ENCODE measurements at regions not wholly inside any gene's neighbourhood (a gene's known extent, or its start where the extent isn't known, plus 50 kb on each side); places are given as distances from the start of the nearest gene placed in this dataset.
A peak's percentile ranks its signal among the peaks of the same experiment; 100 is the strongest.

DNA sequence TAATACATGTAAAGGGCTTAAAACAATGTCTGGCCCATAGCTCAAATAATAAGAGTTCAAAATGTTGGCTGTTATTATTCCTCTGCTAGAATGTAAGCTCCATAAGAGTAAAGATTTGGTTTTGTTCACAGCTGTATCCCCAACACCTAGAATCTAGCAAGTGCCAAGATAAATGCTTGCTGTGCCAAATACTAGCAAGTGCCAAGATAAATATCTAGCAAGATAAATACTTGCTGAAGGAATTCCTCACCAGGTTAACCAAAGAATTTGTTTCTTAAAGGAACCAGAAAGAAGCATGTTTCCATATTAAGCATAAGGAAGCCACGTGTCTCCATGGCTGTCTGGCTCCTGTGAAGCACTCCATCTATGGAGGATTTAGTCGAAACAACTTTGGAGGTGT lies 235.2 kb upstream of the SP4 start:
- H3K23ac ChIP-seq (ENCODE audit: low read depth, low read length, poor library complexity) = no peak overlapping the region
- H2AFZ ChIP-seq (ENCODE audit: low read length) = no peak overlapping the region
- H3K79me1 ChIP-seq (ENCODE audit: low read depth, low read length) = no peaks in the 10 kb centered on the region
- H3K9me3 ChIP-seq (replicated peaks in 1 of 2; ENCODE audit: control insufficient read depth in 2 of 2, insufficient read depth in 1 of 2, low read depth in 1 of 2, low read length in 2 of 2) = no peaks in the 10 kb centered on the region
- no peak overlapping the region for H3K4ac ChIP-seq (ENCODE audit: low read length)
- WGBS, 2 donors (ENCODE audit: extremely low coverage in 2 of 2, insufficient read length in 2 of 2, insufficient replicate concordance in 1 of 2) = no CpG with 5 or more reads among the region's 2 CpGs
- no peak overlapping the region for H3K27ac ChIP-seq (replicated peaks; ENCODE audit: low read length)
- H2BK15ac ChIP-seq (ENCODE audit: low read length) = no peak overlapping the region
- no peak overlapping the region for H2BK12ac ChIP-seq (ENCODE audit: low read length)
- DNase-seq (ENCODE audit: low spot score) = no peak
- no peak overlapping the region for H4K8ac ChIP-seq (ENCODE audit: low read depth, low read length)
- peaks cover 12 to 13% of the 10 kb centered on the region in 2 donors for H3K4me1 ChIP-seq (ENCODE audit: control insufficient read depth in 2 of 2, insufficient read depth in 1 of 2, low read depth in 1 of 2, low read length in 2 of 2)
- no peak overlapping the region for H3K18ac ChIP-seq (ENCODE audit: low read length)
- no peak overlapping the region for H3K4me2 ChIP-seq (ENCODE audit: insufficient read depth, low read length, poor library complexity, severe bottlenecking)
- no peak overlapping the region for H2AK5ac ChIP-seq (ENCODE audit: low read depth, low read length)
- no peaks in the 10 kb centered on the region for H3K36me3 ChIP-seq (replicated peaks in 1 of 2; ENCODE audit: control insufficient read depth in 2 of 2, insufficient read depth in 2 of 2, low read length in 2 of 2)
- H4K91ac ChIP-seq (ENCODE audit: low read depth, low read length, poor library complexity) = no peak overlapping the region
- H2BK5ac ChIP-seq (ENCODE audit: low read length) = no peak overlapping the region
- H3K27me3 ChIP-seq (ENCODE audit: control insufficient read depth in 3 of 3, insufficient read depth in 3 of 3, low read depth in 1 of 3, low read length in 3 of 3) = no peaks in the 10 kb centered on the region
- H3K14ac ChIP-seq (ENCODE audit: low read length) = no peak overlapping the region
- H3K4me3 ChIP-seq (ENCODE audit: low read length in 2 of 2) = no peak overlapping the region
- H2BK120ac ChIP-seq (ENCODE audit: low read depth, low read length) = no peak overlapping the region
- H3K9ac ChIP-seq (ENCODE audit: low read depth, low read length, poor library complexity) = no peak overlapping the region

DNA sequence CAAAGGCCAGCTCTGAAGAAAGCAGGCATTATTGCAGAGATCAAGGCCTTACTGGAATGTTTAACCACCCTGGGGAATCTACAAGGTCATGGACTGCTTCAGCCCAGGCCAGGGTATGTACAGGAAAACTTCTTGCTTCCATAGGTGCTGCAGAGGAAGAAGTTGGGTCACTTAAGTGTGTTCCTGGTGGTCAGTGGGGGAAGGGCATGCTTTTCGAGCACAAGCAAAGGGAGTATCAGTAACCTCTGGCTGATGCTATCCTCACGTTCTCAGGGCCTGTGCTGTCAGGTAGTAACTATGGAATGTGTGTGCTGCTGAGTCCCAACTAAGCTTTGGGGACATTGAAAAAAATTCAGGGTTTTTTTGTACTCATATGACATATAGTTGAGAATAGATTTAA lies 234.0 kb upstream of the SP4 start:
- H4K91ac ChIP-seq (ENCODE audit: low read depth, low read length, poor library complexity) = no peak overlapping the region
- H3K27ac ChIP-seq (replicated peaks; ENCODE audit: low read length) = no peak overlapping the region
- no peak overlapping the region for H3K4me2 ChIP-seq (ENCODE audit: insufficient read depth, low read length, poor library complexity, severe bottlenecking)
- no peaks in the 10 kb centered on the region for H3K27me3 ChIP-seq (ENCODE audit: control insufficient read depth in 3 of 3, insufficient read depth in 3 of 3, low read depth in 1 of 3, low read length in 3 of 3)
- no peaks in the 10 kb centered on the region for H3K36me3 ChIP-seq (replicated peaks in 1 of 2; ENCODE audit: control insufficient read depth in 2 of 2, insufficient read depth in 2 of 2, low read length in 2 of 2)
- no peak overlapping the region for H2BK5ac ChIP-seq (ENCODE audit: low read length)
- no peak overlapping the region for H2BK120ac ChIP-seq (ENCODE audit: low read depth, low read length)
- H3K9ac ChIP-seq (ENCODE audit: low read depth, low read length, poor library complexity) = no peak overlapping the region
- peak overlapping the region; percentile 30 for H3K18ac ChIP-seq (ENCODE audit: low read length)
- peaks cover 12 to 13% of the 10 kb centered on the region in 2 donors for H3K4me1 ChIP-seq (ENCODE audit: control insufficient read depth in 2 of 2, insufficient read depth in 1 of 2, low read depth in 1 of 2, low read length in 2 of 2)
- no peak overlapping the region for H2BK15ac ChIP-seq (ENCODE audit: low read length)
- no peaks in the 10 kb centered on the region for H3K79me1 ChIP-seq (ENCODE audit: low read depth, low read length)
- no peak overlapping the region for H4K8ac ChIP-seq (ENCODE audit: low read depth, low read length)
- H3K9me3 ChIP-seq (replicated peaks in 1 of 2; ENCODE audit: control insufficient read depth in 2 of 2, insufficient read depth in 1 of 2, low read depth in 1 of 2, low read length in 2 of 2) = no peaks in the 10 kb centered on the region
- no peak overlapping the region for H3K14ac ChIP-seq (ENCODE audit: low read length)
- no peak overlapping the region for H3K23ac ChIP-seq (ENCODE audit: low read depth, low read length, poor library complexity)
- peak overlapping the region; percentile 10 for H2AK5ac ChIP-seq (ENCODE audit: low read depth, low read length)
- H3K4ac ChIP-seq (ENCODE audit: low read length) = no peak overlapping the region
- H2AFZ ChIP-seq (ENCODE audit: low read length) = no peak overlapping the region
- peak overlapping the region; percentile 0 for H2BK12ac ChIP-seq (ENCODE audit: low read length)
- no peak overlapping the region for H3K4me3 ChIP-seq (ENCODE audit: low read length in 2 of 2)
- no CpG with 5 or more reads among the region's 2 CpGs for WGBS, 2 donors (ENCODE audit: extremely low coverage in 2 of 2, insufficient read length in 2 of 2, insufficient replicate concordance in 1 of 2)
- DNase-seq (ENCODE audit: low spot score) = no peak

DNA sequence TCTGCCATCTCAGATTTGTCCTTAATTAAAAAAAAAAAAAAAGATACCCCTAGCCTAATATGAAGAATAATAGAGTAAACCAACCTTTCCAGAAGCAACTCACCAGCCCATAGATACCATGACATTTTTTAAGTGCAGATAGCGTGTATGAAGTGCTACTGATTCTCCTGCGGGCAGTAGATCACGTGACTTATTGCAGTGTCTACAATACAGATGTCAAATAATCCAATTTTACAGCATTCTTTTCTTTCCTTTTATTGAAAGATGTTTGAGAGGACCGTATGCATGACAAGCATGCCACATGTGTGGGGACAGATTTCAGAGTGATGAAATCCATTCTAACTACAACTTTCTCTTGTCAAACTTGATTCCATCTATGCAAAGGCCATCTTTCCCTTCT lies 232.9 kb upstream of the SP4 start:
- H2BK12ac ChIP-seq (ENCODE audit: low read length) = no peak overlapping the region
- H3K4me1 ChIP-seq (ENCODE audit: control insufficient read depth in 2 of 2, insufficient read depth in 1 of 2, low read depth in 1 of 2, low read length in 2 of 2) = peaks cover 11 to 13% of the 10 kb centered on the region in 2 donors
- H3K79me1 ChIP-seq (ENCODE audit: low read depth, low read length) = no peaks in the 10 kb centered on the region
- no peak overlapping the region for H4K91ac ChIP-seq (ENCODE audit: low read depth, low read length, poor library complexity)
- no peak overlapping the region for H3K18ac ChIP-seq (ENCODE audit: low read length)
- H3K9ac ChIP-seq (ENCODE audit: low read depth, low read length, poor library complexity) = no peak overlapping the region
- no peak overlapping the region for H3K23ac ChIP-seq (ENCODE audit: low read depth, low read length, poor library complexity)
- no peak overlapping the region for H4K8ac ChIP-seq (ENCODE audit: low read depth, low read length)
- H3K27me3 ChIP-seq (ENCODE audit: control insufficient read depth in 3 of 3, insufficient read depth in 3 of 3, low read depth in 1 of 3, low read length in 3 of 3) = no peaks in the 10 kb centered on the region
- H3K4me2 ChIP-seq (ENCODE audit: insufficient read depth, low read length, poor library complexity, severe bottlenecking) = no peak overlapping the region
- no peak overlapping the region for H2BK5ac ChIP-seq (ENCODE audit: low read length)
- no peaks in the 10 kb centered on the region for H3K36me3 ChIP-seq (replicated peaks in 1 of 2; ENCODE audit: control insufficient read depth in 2 of 2, insufficient read depth in 2 of 2, low read length in 2 of 2)
- no peak overlapping the region for H2AK5ac ChIP-seq (ENCODE audit: low read depth, low read length)
- H3K27ac ChIP-seq (replicated peaks; ENCODE audit: low read length) = no peak overlapping the region
- no peak for DNase-seq (ENCODE audit: low spot score)
- no peak overlapping the region for H2BK120ac ChIP-seq (ENCODE audit: low read depth, low read length)
- H3K4me3 ChIP-seq (ENCODE audit: low read length in 2 of 2) = no peak overlapping the region
- H2AFZ ChIP-seq (ENCODE audit: low read length) = no peak overlapping the region
- no CpG with 5 or more reads among the region's 4 CpGs for whole genome bisulfite sequencing, 2 donors (ENCODE audit: extremely low coverage in 2 of 2, insufficient read length in 2 of 2, insufficient replicate concordance in 1 of 2)
- no peak overlapping the region for H3K14ac ChIP-seq (ENCODE audit: low read length)
- H3K4ac ChIP-seq (ENCODE audit: low read length) = no peak overlapping the region
- H2BK15ac ChIP-seq (ENCODE audit: low read length) = no peak overlapping the region
- H3K9me3 ChIP-seq (replicated peaks in 1 of 2; ENCODE audit: control insufficient read depth in 2 of 2, insufficient read depth in 1 of 2, low read depth in 1 of 2, low read length in 2 of 2) = no peaks in the 10 kb centered on the region

DNA sequence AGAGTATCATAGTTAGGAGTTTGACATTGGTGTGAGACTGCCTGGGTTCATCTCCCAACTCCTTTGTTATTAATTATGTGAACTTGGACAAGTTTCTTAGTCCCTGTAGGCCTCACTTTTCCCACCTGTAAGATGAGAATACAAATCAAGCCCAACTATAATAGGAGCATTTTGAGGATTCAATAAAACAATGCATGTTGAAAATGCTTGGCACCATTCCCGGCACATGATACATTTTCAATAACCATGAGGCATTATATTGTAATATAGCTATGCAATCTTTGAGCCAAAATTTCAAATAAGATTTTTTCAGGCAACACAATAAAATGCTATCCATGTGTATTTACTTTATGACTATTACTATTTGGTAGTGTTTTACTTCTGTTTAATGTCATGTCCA lies 229.0 kb upstream of the SP4 start:
- no peak overlapping the region for H4K8ac ChIP-seq (ENCODE audit: low read depth, low read length)
- no peak overlapping the region for H3K18ac ChIP-seq (ENCODE audit: low read length)
- H3K4me1 ChIP-seq (ENCODE audit: control insufficient read depth in 2 of 2, insufficient read depth in 1 of 2, low read depth in 1 of 2, low read length in 2 of 2) = peaks cover 0 to 3% of the 10 kb centered on the region in 2 donors
- H2AFZ ChIP-seq (ENCODE audit: low read length) = no peak overlapping the region
- H3K4me2 ChIP-seq (ENCODE audit: insufficient read depth, low read length, poor library complexity, severe bottlenecking) = no peak overlapping the region
- no peak overlapping the region for H4K91ac ChIP-seq (ENCODE audit: low read depth, low read length, poor library complexity)
- no peak overlapping the region for H2BK120ac ChIP-seq (ENCODE audit: low read depth, low read length)
- H3K79me1 ChIP-seq (ENCODE audit: low read depth, low read length) = no peaks in the 10 kb centered on the region
- no peak overlapping the region for H3K4ac ChIP-seq (ENCODE audit: low read length)
- H3K27ac ChIP-seq (replicated peaks; ENCODE audit: low read length) = no peak overlapping the region
- no peak for DNase-seq (ENCODE audit: low spot score)
- no peak overlapping the region for H3K9ac ChIP-seq (ENCODE audit: low read depth, low read length, poor library complexity)
- H2BK12ac ChIP-seq (ENCODE audit: low read length) = no peak overlapping the region
- H2AK5ac ChIP-seq (ENCODE audit: low read depth, low read length) = no peak overlapping the region
- H3K36me3 ChIP-seq (replicated peaks in 1 of 2; ENCODE audit: control insufficient read depth in 2 of 2, insufficient read depth in 2 of 2, low read length in 2 of 2) = no peaks in the 10 kb centered on the region
- H2BK5ac ChIP-seq (ENCODE audit: low read length) = no peak overlapping the region
- no peak overlapping the region for H3K4me3 ChIP-seq (ENCODE audit: low read length in 2 of 2)
- no peaks in the 10 kb centered on the region for H3K9me3 ChIP-seq (replicated peaks in 1 of 2; ENCODE audit: control insufficient read depth in 2 of 2, insufficient read depth in 1 of 2, low read depth in 1 of 2, low read length in 2 of 2)
- H3K23ac ChIP-seq (ENCODE audit: low read depth, low read length, poor library complexity) = no peak overlapping the region
- no peaks in the 10 kb centered on the region for H3K27me3 ChIP-seq (ENCODE audit: control insufficient read depth in 3 of 3, insufficient read depth in 3 of 3, low read depth in 1 of 3, low read length in 3 of 3)
- WGBS, 2 donors (ENCODE audit: extremely low coverage in 2 of 2, insufficient read length in 2 of 2, insufficient replicate concordance in 1 of 2) = no CpG with 5 or more reads among the region's 1 CpG
- H2BK15ac ChIP-seq (ENCODE audit: low read length) = no peak overlapping the region
- H3K14ac ChIP-seq (ENCODE audit: low read length) = no peak overlapping the region
